ENCODE measurements at regions not wholly inside any gene's neighbourhood (a gene's known extent, or its start where the extent isn't known, plus 50 kb on each side); places are given as distances from the start of the nearest gene placed in this dataset.

- DNase-seq (ENCODE audit: low spot score in 2 of 2) = no peak
- WGBS = 97% methylated on average over 3 of the region's 3 CpGs
- Histone ChIP-seq H3K27ac (no peak overlapping the region), H3K27me3 (no peaks in the 10 kb centered on the region), H3K9me3 (no peaks in the 10 kb centered on the region), H3K4me1 (peaks cover 19% of the 10 kb centered on the region), H3K36me3 (no peaks in the 10 kb centered on the region), H3K4me3 (no peak overlapping the region)
- TF ChIP-seq CTCF (IDR thresholded peaks at IDR 0.05) = no peak
- no peak for TF ChIP-seq POLR2AphosphoS5 (IDR thresholded peaks at IDR 0.05)
- no peak for TF ChIP-seq EP300 (IDR thresholded peaks at IDR 0.05)
- no peak for TF ChIP-seq POLR2A (IDR thresholded peaks at IDR 0.05)
These were observed 449.7 kb upstream of the TRIB2 start for GRCh38 chr2:12267042-12267441.

- Histone ChIP-seq H3K36me3 (no peaks in the 10 kb centered on the region), H3K9me3 (no peaks in the 10 kb centered on the region), H3K27ac (no peak overlapping the region), H3K27me3 (no peaks in the 10 kb centered on the region), H3K4me1 (no peaks in the 10 kb centered on the region), H3K4me3 (no peak overlapping the region)
- 78% methylated on average over 7 of the region's 7 CpGs for WGBS
- no peak for DNase-seq (ENCODE audit: low spot score in 2 of 2)
- TF ChIP-seq POLR2A (IDR thresholded peaks at IDR 0.05) (no peak), POLR2AphosphoS5 (IDR thresholded peaks at IDR 0.05) (no peak), CTCF (IDR thresholded peaks at IDR 0.05) (no peak)
These were observed 447.4 kb upstream of the TRIB2 start for GRCh38 chr2:12269041-12269972.

GRCh38 chr2:12270876-12271588, 445.7 kb upstream of the TRIB2 start:
- Histone ChIP-seq H3K4me3 (no peak overlapping the region), H3K27me3 (no peaks in the 10 kb centered on the region), H3K27ac (no peak overlapping the region), H3K36me3 (no peaks in the 10 kb centered on the region), H3K4me1 (no peaks in the 10 kb centered on the region), H3K9me3 (no peaks in the 10 kb centered on the region)
- no peak for DNase-seq (ENCODE audit: low spot score in 2 of 2)
- 70% methylated on average over 4 of the region's 4 CpGs for WGBS
- TF ChIP-seq EP300 (IDR thresholded peaks at IDR 0.05) = no peak
- TF ChIP-seq POLR2AphosphoS5 (IDR thresholded peaks at IDR 0.05) = no peak
- TF ChIP-seq POLR2A (IDR thresholded peaks at IDR 0.05) = no peak
- TF ChIP-seq CTCF (IDR thresholded peaks at IDR 0.05) = no peak

GRCh38 chr2:12271589-12271984, 445.1 kb upstream of the TRIB2 start:
- H3K27ac ChIP-seq = no peak overlapping the region
- WGBS = 73% methylated on average over 1 of the region's 1 CpG
- DNase-seq (ENCODE audit: low spot score in 2 of 2) = no peak
- no peak overlapping the region for H3K4me3 ChIP-seq
- H3K4me1 ChIP-seq = no peaks in the 10 kb centered on the region
- H3K27me3 ChIP-seq = no peaks in the 10 kb centered on the region
- no peak for TF ChIP-seq EP300 (IDR thresholded peaks at IDR 0.05)
- TF ChIP-seq POLR2AphosphoS5 (IDR thresholded peaks at IDR 0.05) = no peak
- TF ChIP-seq CTCF (IDR thresholded peaks at IDR 0.05) = no peak
- no peak for TF ChIP-seq POLR2A (IDR thresholded peaks at IDR 0.05)
- H3K9me3 ChIP-seq = no peaks in the 10 kb centered on the region
- H3K36me3 ChIP-seq = no peaks in the 10 kb centered on the region

- WGBS = 48% methylated on average over 1 of the region's 1 CpG
- Histone ChIP-seq H3K27me3 (no peaks in the 10 kb centered on the region), H3K27ac (no peak overlapping the region), H3K4me3 (no peak overlapping the region), H3K9me3 (no peaks in the 10 kb centered on the region), H3K4me1 (no peaks in the 10 kb centered on the region), H3K36me3 (no peaks in the 10 kb centered on the region)
- no peak for DNase-seq (ENCODE audit: low spot score in 2 of 2)
- TF ChIP-seq POLR2AphosphoS5 (IDR thresholded peaks at IDR 0.05) = no peak
- TF ChIP-seq POLR2A (IDR thresholded peaks at IDR 0.05) = no peak
- no peak for TF ChIP-seq EP300 (IDR thresholded peaks at IDR 0.05)
- no peak for TF ChIP-seq CTCF (IDR thresholded peaks at IDR 0.05)
These were observed 443.6 kb upstream of the TRIB2 start for GRCh38 chr2:12273111-12273510.

Measured in suprapubic skin (tissue), 4 donors.